D721Med (cell line): ENCODE measurements at regions not wholly inside any gene's neighbourhood (a gene's known extent, or its start where the extent isn't known, plus 50 kb on each side); places are given as distances from the start of the nearest gene placed in this dataset.
"Not testable (repeated sequence)": the region's sequence is repeated elsewhere in the genome, so short reads cannot be mapped to it uniquely, and the experiment has no call there.

Source experiments
- DNase-seq: peaks from one replicate; pipeline ENCODE4 v3.0.0; 2011; ENCODE audit warnings: low spot score; ENCODE audit not compliant: insufficient read length
- FAIRE-seq: peaks from 2 replicates; lab custom pipeline; 2011; peaks lifted over from hg19 to GRCh38; lab: Jason Lieb, UNC
- TF ChIP-seq, protein P1 (sequence below): IDR thresholded peaks from 2 replicates; pipeline ENCODE4 v1.5.1; 2012; ENCODE audit warnings: mild to moderate bottlenecking, control low read depth; ENCODE audit not compliant: insufficient read depth; ENCODE audit errors: missing control alignments

DNA sequence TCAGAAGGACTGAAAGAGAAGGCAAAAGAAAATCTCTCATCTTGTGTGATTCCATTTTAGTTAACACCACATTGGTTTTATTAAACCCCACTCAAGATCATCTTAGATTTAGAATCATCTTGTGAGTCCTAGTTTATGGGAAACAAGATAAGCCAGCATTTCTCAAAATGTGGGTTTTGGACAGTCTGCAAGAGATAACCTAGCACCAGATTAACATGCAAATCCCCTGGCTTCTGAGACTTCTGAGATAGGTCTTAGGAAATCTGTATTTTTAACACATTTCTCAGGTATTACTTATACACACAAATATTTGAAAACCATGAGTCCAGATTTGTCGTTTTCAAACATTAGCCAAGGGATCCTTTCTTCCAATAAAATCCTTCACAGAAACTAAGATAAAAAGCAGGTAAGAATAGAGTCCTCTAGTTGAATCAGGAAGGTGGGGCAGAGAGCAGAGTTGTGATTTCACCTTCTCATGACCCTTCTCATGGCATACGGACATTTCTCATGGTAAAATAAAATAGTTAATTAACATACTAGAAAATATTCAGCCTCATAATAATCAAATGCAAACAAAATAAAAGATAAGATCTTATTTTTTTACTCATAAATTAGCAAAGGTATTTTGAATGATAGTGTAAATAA lies 287.2 kb upstream of the FN1 start:
- DNase-seq (no peak), FAIRE-seq (no peak)
- TF ChIP-seq, protein P1, sequence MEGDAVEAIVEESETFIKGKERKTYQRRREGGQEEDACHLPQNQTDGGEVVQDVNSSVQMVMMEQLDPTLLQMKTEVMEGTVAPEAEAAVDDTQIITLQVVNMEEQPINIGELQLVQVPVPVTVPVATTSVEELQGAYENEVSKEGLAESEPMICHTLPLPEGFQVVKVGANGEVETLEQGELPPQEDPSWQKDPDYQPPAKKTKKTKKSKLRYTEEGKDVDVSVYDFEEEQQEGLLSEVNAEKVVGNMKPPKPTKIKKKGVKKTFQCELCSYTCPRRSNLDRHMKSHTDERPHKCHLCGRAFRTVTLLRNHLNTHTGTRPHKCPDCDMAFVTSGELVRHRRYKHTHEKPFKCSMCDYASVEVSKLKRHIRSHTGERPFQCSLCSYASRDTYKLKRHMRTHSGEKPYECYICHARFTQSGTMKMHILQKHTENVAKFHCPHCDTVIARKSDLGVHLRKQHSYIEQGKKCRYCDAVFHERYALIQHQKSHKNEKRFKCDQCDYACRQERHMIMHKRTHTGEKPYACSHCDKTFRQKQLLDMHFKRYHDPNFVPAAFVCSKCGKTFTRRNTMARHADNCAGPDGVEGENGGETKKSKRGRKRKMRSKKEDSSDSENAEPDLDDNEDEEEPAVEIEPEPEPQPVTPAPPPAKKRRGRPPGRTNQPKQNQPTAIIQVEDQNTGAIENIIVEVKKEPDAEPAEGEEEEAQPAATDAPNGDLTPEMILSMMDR: no peak

DNA sequence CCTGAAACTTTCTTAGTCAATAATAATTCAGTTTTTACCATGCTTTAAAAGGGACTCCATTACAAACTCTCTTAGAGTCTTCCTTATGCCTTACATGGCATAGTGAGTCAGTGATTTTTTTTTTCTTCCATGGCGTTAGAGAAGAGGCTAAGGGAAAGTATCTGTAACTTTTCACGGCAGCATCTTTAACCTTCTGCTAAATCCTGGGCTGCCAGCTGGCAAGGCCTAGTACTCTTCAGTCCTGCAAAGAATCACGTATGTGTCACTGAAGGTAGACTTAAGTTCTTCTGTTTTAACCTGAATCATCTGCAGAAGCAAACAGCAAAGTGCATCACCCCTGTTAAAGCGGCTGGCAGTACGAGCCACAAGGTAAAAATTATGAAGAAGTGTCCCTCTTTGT lies 286.3 kb upstream of the FN1 start:
- TF ChIP-seq, protein P1: no peak
- no peak for DNase-seq
- FAIRE-seq: no peak

DNA sequence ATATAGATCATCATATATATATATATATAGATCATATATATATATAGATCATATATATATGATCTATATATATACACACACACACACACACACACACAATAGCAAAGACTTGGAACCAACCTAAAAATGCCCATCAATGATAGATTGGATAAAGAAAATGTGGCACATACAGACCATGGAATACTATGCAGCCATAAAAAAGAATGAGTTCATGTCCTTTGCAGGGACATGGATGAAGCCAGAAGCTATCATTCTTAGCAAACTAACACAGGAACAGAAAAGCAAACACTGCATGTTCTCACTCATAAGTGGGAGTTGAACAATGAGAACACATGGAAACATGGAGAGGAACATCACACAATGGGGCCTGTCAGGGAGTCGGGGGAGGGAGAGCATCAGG lies 285.6 kb upstream of the FN1 start:
- DNase-seq, FAIRE-seq: not testable (repeated sequence)

DNA sequence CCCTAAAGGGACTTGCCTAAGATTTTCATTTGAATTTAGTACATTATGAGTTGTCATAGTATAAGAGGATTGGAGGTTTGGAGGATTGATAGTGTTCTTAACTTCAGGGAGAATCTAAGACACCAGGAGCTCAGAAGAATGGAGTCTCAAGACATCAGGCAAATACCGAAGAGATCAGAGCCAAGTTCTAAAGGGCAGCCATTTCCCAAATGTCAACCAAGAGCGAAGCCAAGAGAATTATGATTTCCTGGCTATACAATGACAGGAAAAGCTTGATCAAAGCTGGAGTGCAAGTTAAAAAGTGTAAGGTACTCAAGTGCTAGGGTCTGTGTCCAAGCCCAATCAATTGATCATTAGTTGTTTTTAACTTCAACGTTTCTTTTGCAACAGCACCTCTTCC lies 283.0 kb upstream of the FN1 start:
- TF ChIP-seq, protein P1: no peak
- no peak for FAIRE-seq
- DNase-seq: no peak

DNA sequence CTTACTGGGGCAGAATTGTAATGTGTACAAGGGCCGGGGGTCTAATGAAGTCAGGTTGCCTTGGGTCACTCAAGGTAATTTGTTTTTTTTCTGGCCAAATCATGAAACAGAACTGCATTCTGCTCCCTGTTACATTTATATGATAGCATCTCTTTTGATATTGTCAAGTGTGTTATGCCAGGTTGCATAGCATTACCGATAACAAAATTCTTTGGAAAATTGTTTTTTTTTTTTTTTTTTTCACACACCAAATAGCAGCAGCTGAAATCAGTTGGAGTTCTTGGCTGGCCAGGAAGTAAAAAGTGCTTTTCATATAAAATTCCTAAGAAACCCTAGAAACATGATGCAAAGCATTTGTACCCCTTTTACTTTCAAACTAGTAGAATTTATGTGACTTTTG lies 282.6 kb upstream of the FN1 start:
- no peak for FAIRE-seq
- no peak for DNase-seq

DNA sequence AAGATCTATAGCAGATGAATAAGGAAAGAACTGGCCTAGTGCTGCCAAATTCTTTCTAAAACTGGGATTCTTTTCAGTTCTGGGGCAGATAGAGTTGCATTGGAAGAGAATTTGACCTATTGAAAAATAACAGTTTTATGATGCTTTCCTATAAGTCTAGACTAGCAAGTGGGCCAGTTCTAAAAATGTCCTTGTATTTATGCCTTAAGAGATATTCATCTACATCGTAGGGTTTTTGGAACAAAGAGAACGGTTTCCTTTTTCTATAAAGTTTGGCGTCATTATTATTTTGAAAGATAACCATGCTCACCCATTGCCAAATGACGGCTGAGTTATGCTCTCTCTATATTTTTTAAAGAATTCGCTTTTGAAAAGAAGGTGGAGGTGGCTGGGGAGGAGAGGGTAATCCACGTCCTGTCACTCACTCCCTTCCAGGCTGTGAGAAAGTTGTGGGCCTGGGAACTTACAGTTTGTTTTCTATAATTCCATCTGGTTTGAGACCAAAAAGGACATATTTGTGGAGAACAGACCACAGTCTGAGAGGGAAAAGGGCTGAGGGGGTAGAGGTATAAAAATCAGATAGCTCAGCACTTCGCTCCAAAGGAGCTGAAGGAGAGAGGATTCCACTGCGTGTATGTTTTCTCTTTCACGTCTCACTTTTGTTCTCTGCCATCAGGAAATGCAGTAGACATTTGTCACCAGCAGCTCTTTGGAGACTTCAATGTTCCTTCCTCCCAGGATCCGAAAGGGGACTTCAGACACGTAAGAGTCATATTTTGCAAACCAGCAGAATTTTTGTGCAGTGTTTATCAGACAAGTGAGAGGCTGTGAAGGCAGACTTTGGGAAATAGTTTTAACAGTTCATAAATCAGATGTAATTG lies 281.9 kb upstream of the FN1 start:
- no peak for FAIRE-seq
- DNase-seq: no peak
- TF ChIP-seq, protein P1: no peak

More for the DNA sequence above, 282.6 kb upstream of the FN1 start:
- TF ChIP-seq, protein P1: no peak

DNA sequence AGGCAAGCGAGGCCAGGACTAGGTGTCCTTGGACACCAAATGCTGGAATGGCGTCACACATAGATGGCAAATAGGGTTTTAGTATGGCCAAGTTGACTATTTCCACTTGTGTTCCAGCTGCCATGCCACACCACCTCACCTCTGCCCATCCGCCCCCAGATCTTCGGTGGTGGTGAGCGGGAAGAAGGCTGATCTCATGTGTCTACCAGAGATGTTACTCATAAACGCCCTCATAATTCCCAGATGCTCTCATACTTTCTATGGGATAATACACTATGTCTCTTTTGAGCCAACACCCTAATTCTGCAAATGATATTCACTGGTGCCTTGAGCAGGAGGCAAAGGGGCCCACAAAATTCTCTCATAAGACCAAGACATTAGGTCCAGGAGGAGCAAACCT lies 281.1 kb upstream of the FN1 start:
- no peak for FAIRE-seq
- TF ChIP-seq, protein P1: no peak
- DNase-seq: no peak
